NB4 (cell line): ENCODE measurements at regions not wholly inside any gene's neighbourhood (a gene's known extent, or its start where the extent isn't known, plus 50 kb on each side); places are given as distances from the start of the nearest gene placed in this dataset.

ENCODE experiments used
- DNase-seq: peaks from one replicate; pipeline ENCODE4 v3.0.0; 2010; ENCODE audit warnings: low read depth
- H3K4me3 ChIP-seq: one replicate; pipeline ENCODE4 v1.5.1; 2011; ENCODE audit warnings: mild to moderate bottlenecking, low read depth, low read length, moderate library complexity
- MYC ChIP-seq: IDR thresholded peaks from 2 replicates; pipeline ENCODE4 v1.6.1; 2011; ENCODE audit warnings: low read depth, low read length
- POLR2A ChIP-seq: IDR thresholded peaks from 2 replicates; pipeline ENCODE4 v1.6.1; 2011; ENCODE audit warnings: mild to moderate bottlenecking; ENCODE audit not compliant: insufficient read length; ENCODE audit errors: extremely low read depth
- TF ChIP-seq, protein P1 (sequence below): IDR thresholded peaks from 2 replicates; pipeline ENCODE4 v1.6.1; 2011; ENCODE audit warnings: low read depth, low read length
- TF ChIP-seq, protein P2 (sequence below): IDR thresholded peaks from one replicate; pipeline ENCODE4 v1.5.1; 2012; ENCODE audit warnings: low read depth, low read length

DNA sequence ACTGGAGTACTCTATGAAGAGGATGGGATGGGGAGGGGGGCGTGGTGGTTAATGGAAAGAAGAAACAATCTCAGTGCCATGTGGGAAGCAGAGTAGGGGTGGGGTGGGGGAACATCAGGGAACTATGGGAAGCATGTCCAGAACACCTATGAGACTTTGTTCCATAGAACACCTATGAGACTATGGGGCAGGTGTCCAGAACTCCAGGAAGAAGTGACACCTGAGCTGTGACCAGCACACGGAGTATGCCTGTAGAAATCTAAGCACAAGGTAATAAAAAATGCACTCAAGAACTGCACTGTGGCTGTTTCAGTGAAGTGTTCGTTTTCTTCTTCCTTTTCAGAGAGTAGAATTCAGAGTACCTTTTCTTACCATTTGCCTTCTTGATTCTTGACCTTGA is 704.8 kb upstream of the TENM3 start:
- no peak for DNase-seq
- TF ChIP-seq, protein P1, sequence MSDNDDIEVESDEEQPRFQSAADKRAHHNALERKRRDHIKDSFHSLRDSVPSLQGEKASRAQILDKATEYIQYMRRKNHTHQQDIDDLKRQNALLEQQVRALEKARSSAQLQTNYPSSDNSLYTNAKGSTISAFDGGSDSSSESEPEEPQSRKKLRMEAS, result no peak
- no peak for TF ChIP-seq MYC
- no peak overlapping the region for H3K4me3 ChIP-seq

DNA sequence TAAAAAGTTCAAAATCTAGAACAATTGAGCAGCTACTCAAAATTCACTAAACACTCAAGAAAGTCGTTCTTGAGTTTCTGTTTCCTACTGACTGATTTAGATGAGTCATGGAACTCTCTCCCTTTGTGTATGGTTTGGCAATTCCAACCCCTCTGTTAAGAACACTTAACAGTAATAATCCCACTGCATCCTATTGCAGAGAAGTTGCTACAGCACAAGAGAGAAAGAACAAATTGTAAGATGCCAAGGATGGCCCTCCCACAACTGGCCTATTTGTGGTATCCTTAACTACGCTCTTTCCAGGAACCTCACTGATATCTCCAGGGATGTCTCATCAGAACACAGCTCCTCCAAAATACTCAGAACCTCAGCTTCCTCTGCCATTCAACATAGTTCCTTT is 701.8 kb upstream of the TENM3 start:
- TF ChIP-seq, protein P1, result no peak
- TF ChIP-seq POLR2A, result no peak
- no peak for DNase-seq
- H3K4me3 ChIP-seq, result no peak overlapping the region

DNA sequence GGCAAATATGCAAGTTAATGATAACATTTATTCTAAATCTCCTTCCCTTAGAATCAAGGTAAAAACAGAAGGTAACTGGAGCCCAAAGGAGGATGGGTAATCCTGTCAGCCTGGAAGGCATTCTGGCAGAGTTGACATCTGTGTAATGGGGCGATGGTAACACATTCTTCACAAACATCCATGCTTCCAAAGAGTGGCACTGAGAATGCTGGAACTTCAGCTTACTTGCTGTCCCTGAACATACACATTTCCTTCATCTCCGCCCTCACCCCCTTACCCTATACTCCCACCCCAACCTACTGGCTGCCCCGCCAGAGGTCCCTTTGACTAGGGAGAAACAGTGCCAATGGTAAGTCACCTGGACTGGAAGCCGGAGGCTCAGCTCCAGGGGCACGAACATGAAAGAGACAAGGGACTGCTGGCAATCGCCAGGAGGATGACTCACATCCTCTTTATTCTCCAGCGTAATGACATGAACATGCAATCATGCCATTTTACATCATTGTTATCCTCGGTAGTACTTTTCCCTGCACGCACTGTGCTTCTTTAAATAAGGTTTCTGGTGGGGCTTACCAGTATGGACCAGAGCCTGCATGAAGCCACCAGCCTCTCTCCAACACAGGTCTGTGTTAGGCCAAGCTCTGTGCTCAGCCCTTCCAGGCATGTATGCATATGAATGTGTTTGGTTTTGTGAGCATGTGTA is 694.2 kb upstream of the TENM3 start:
- TF ChIP-seq POLR2A, result no peak
- TF ChIP-seq MYC, result no peak
- TF ChIP-seq, protein P2, sequence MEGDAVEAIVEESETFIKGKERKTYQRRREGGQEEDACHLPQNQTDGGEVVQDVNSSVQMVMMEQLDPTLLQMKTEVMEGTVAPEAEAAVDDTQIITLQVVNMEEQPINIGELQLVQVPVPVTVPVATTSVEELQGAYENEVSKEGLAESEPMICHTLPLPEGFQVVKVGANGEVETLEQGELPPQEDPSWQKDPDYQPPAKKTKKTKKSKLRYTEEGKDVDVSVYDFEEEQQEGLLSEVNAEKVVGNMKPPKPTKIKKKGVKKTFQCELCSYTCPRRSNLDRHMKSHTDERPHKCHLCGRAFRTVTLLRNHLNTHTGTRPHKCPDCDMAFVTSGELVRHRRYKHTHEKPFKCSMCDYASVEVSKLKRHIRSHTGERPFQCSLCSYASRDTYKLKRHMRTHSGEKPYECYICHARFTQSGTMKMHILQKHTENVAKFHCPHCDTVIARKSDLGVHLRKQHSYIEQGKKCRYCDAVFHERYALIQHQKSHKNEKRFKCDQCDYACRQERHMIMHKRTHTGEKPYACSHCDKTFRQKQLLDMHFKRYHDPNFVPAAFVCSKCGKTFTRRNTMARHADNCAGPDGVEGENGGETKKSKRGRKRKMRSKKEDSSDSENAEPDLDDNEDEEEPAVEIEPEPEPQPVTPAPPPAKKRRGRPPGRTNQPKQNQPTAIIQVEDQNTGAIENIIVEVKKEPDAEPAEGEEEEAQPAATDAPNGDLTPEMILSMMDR, result no peak
- TF ChIP-seq, protein P1, result no peak
- peak; percentile 47 for DNase-seq
- no peak overlapping the region for H3K4me3 ChIP-seq

DNA sequence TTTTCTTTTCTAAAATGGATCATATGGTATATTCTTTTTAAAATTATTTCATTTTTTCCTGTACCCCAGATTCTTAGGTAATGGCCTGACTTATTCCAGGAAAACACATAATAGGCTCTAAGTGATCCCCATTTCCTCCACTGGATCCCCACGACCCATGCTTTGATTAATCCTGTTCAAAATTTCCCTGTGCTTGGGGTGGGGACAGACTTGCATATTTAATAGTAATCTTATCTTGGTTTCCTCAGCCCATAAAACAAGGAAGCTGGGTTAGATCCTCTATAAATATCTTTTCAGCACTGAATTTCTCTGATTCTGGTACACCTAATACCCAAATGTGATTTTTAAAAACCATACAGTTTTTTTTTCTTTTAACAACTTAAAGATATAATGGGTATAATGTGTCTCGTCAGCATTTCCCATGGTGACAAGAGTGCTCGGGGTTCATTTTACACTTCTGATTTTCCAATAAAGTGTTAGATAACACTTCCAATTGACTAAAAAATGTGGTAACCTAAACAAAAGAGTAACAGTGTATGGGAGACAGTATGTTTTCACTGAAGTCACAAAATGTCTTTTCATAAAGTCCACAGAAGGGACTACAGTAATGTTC is 693.5 kb upstream of the TENM3 start:
- H3K4me3 ChIP-seq, result no peak overlapping the region
- DNase-seq, result no peak
- TF ChIP-seq, protein P1, result no peak
- no peak for TF ChIP-seq MYC
- TF ChIP-seq, protein P2, result no peak

DNA sequence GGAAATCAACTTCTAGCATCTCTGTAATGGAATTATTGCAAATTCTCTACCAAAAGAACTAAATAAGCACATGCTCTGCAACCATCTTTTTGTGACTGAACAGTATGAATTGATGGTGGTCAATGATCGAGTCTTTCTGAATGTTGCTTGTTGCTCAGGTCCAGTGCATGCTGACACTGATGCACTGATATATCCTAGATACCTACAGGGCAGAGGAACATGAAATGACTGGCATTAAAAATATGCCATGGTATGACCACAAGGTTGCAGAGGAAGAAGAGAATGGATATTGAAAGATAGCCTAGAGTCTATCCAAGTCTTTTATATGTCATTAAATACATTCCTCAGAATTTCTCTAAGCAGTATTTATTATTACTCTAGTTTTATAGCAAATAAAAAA is 692.8 kb upstream of the TENM3 start:
- TF ChIP-seq MYC (no peak), POLR2A (no peak)
- TF ChIP-seq, protein P2, result no peak
- TF ChIP-seq, protein P1, result no peak
- H3K4me3 ChIP-seq, result no peak overlapping the region
- no peak for DNase-seq

DNA sequence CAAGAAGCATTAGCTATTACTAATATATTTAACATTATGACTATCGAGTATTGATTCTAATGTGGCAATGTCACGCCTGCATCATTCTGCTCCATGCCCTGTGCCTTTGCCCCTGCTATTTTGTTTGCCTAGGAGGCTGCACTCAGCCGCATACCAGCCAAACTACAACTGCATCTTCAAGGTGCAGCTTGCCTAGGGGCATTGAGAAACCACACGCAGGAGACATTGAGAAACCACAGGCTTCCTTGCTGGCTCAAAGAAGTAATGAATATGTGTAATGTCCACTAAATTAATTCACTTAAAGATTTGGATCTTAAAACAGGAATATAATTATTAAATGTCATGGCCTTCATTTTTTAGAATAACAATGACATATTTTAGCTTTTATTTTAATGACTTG is 683.6 kb upstream of the TENM3 start:
- no peak overlapping the region for H3K4me3 ChIP-seq
- no peak for TF ChIP-seq MYC
- DNase-seq, result no peak

DNA sequence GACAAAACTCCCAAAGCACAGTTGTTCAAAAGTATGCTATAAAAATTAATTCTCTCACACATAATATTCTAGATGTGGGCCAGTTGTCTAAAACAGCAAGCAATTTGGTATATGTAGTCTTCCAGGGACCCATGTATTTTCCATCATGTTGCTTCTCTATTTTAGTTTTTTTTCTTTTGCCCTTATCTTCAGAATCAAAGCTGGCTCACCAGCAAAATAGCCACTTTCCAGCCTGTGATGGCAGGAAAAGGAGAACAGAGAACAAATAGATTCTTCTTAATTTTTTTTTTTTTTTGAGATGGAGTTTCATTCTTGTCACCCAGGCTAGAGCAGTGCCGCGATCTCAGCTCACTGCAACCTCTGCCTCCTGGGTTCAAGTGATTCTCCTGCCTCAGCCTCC is 680.8 kb upstream of the TENM3 start:
- no peak for DNase-seq
- TF ChIP-seq MYC (no peak), POLR2A (no peak)
- TF ChIP-seq, protein P2, result no peak
- TF ChIP-seq, protein P1, result no peak
- no peak overlapping the region for H3K4me3 ChIP-seq
